Stimulated activated CD8-positive, alpha-beta memory T cell treated with anti-CD3 and anti-CD28 coated beads, Interleukin-4, amount 100 ng/mL, for 24 hours (primary cell): ENCODE measurements at regions not wholly inside any gene's neighbourhood (a gene's known extent, or its start where the extent isn't known, plus 50 kb on each side); places are given as distances from the start of the nearest gene placed in this dataset.

Experiments
- DNase-seq: peaks from one replicate; pipeline ENCODE4 v3.0.0-alpha.2; 2020; ENCODE audit warnings: low read depth

GRCh38 chr4:179831274-179831673 lies 2389.0 kb upstream of the AGA start:
- no peak for DNase-seq

- no peak for DNase-seq
Observed at GRCh38 chr4:179836179-179837075, 2394.2 kb upstream of the AGA start.

- no peak for DNase-seq
Observed at GRCh38 chr4:179843370-179843769, 2399.8 kb upstream of the TENM3 start.

GRCh38 chr4:179855469-179855868 lies 2387.7 kb upstream of the TENM3 start:
- DNase-seq, result no peak

- no peak for DNase-seq
Observed at GRCh38 chr4:179858221-179858620, 2385.0 kb upstream of the TENM3 start.

GRCh38 chr4:179867300-179867878 lies 2375.8 kb upstream of the TENM3 start:
- DNase-seq, result peak; percentile 1

- no peak for DNase-seq
Observed at GRCh38 chr4:179871726-179872125, 2371.5 kb upstream of the TENM3 start.

GRCh38 chr4:179872755-179873154 lies 2370.4 kb upstream of the TENM3 start:
- no peak for DNase-seq

- DNase-seq, result no peak
Observed at GRCh38 chr4:179880756-179881155, 2362.4 kb upstream of the TENM3 start.

GRCh38 chr4:179894066-179894778 lies 2349.0 kb upstream of the TENM3 start:
- no peak for DNase-seq

- no peak for DNase-seq
Observed at GRCh38 chr4:179919587-179919986, 2323.6 kb upstream of the TENM3 start.

- DNase-seq, result no peak
Observed at GRCh38 chr4:179927473-179927872, 2315.7 kb upstream of the TENM3 start.

GRCh38 chr4:179941911-179942310 lies 2301.3 kb upstream of the TENM3 start:
- no peak for DNase-seq

GRCh38 chr4:179976777-179977176 lies 2266.4 kb upstream of the TENM3 start:
- no peak for DNase-seq

- DNase-seq, result no peak
Observed at GRCh38 chr4:179977378-179977777, 2265.8 kb upstream of the TENM3 start.

- no peak for DNase-seq
Observed at GRCh38 chr4:179981161-179981560, 2262.0 kb upstream of the TENM3 start.

- no peak for DNase-seq
Observed at GRCh38 chr4:179989975-179990374, 2253.2 kb upstream of the TENM3 start.

GRCh38 chr4:180009316-180009715 lies 2233.9 kb upstream of the TENM3 start:
- no peak for DNase-seq

GRCh38 chr4:180028682-180029081 lies 2214.5 kb upstream of the TENM3 start:
- DNase-seq, result no peak

- no peak for DNase-seq
Observed at GRCh38 chr4:180031330-180031729, 2211.9 kb upstream of the TENM3 start.

- no peak for DNase-seq
Observed at GRCh38 chr4:180041576-180041975, 2201.6 kb upstream of the TENM3 start.

- no peak for DNase-seq
Observed at GRCh38 chr4:180052629-180053028, 2190.6 kb upstream of the TENM3 start.

- DNase-seq, result no peak
Observed at GRCh38 chr4:180054291-180054690, 2188.9 kb upstream of the TENM3 start.
